ENCODE measurements at regions not wholly inside any gene's neighbourhood (a gene's known extent, or its start where the extent isn't known, plus 50 kb on each side); places are given as distances from the start of the nearest gene placed in this dataset.

GRCh38 chr5:128774605-128775004 lies 190.7 kb upstream of the SLC27A6 start:
- Histone ChIP-seq H3K4me1 (no peaks in the 10 kb centered on the region), H3K27ac (no peak overlapping the region), H3K9me3 (no peaks in the 10 kb centered on the region), H3K27me3 (no peaks in the 10 kb centered on the region), H3K4me3 (no peak overlapping the region), H3K36me3 (no peaks in the 10 kb centered on the region)
- WGBS, 2 donors: 59 to 67% methylated on average over 7 of the region's 7 CpGs
- no peak for DNase-seq
- TF ChIP-seq CTCF (IDR thresholded peaks at IDR 0.05) (no peak), POLR2A (IDR thresholded peaks at IDR 0.05) (no peak)
- intact Hi-C loops (cut with DNase I): no loop called here

- Histone ChIP-seq H3K27ac (no peak overlapping the region), H3K9me3 (no peaks in the 10 kb centered on the region), H3K4me1 (no peaks in the 10 kb centered on the region), H3K27me3 (no peaks in the 10 kb centered on the region), H3K4me3 (no peak overlapping the region), H3K36me3 (no peaks in the 10 kb centered on the region)
- DNase-seq: no peak
- 59 to 80% methylated on average over 3 of the region's 3 CpGs for WGBS, 2 donors
- TF ChIP-seq CTCF (IDR thresholded peaks at IDR 0.05) (no peak), POLR2A (IDR thresholded peaks at IDR 0.05) (no peak)
- intact Hi-C loops (cut with DNase I): no loop called here
These were observed 189.7 kb upstream of the SLC27A6 start for GRCh38 chr5:128775558-128775957.

GRCh38 chr5:128777052-128777451 lies 188.2 kb upstream of the SLC27A6 start:
- Histone ChIP-seq H3K9me3 (no peaks in the 10 kb centered on the region), H3K27ac (no peak overlapping the region), H3K36me3 (no peaks in the 10 kb centered on the region), H3K4me3 (no peak overlapping the region), H3K4me1 (peaks cover 0 to 3% (median 0%) of the 10 kb centered on the region in 3 donors), H3K27me3 (no peaks in the 10 kb centered on the region)
- TF ChIP-seq CTCF (IDR thresholded peaks at IDR 0.05) (no peak), POLR2A (IDR thresholded peaks at IDR 0.05) (no peak)
- WGBS, 2 donors: 93 to 100% methylated on average over 1 of the region's 1 CpG
- no peak for DNase-seq
- intact Hi-C loops (cut with DNase I): no loop called here

GRCh38 chr5:128778474-128778873 lies 186.8 kb upstream of the SLC27A6 start:
- Histone ChIP-seq H3K36me3 (no peaks in the 10 kb centered on the region), H3K9me3 (no peaks in the 10 kb centered on the region), H3K4me3 (no peak overlapping the region), H3K27ac (no peak overlapping the region), H3K27me3 (no peaks in the 10 kb centered on the region), H3K4me1 (peaks cover 0 to 13% (median 3%) of the 10 kb centered on the region in 3 donors)
- DNase-seq: no peak
- intact Hi-C loops (cut with DNase I): no loop called here
- TF ChIP-seq POLR2A (IDR thresholded peaks at IDR 0.05): no peak
- no peak for TF ChIP-seq CTCF (IDR thresholded peaks at IDR 0.05)
- 73 to 76% methylated on average over 5 of the region's 5 CpGs for WGBS, 2 donors

GRCh38 chr5:128782446-128782845 lies 182.8 kb upstream of the SLC27A6 start:
- WGBS, 2 donors: 11 to 30% methylated on average over 4 of the region's 4 CpGs

More at GRCh38 chr5:128782446-128782845, 182.8 kb upstream of the SLC27A6 start:
- Histone ChIP-seq H3K4me3 (no peak overlapping the region), H3K9me3 (no peaks in the 10 kb centered on the region), H3K27ac (no peak overlapping the region), H3K27me3 (no peaks in the 10 kb centered on the region), H3K4me1 (peaks cover 0 to 13% (median 3%) of the 10 kb centered on the region in 3 donors), H3K36me3 (no peaks in the 10 kb centered on the region)
- DNase-seq: no peak
- intact Hi-C loops (cut with DNase I): no loop called here
- TF ChIP-seq POLR2A (IDR thresholded peaks at IDR 0.05) (no peak), CTCF (IDR thresholded peaks at IDR 0.05) (no peak)

All from esophagus squamous epithelium (tissue), 5 donors.